Astrocyte of the spinal cord (primary cell): ENCODE measurements at regions not wholly inside any gene's neighbourhood (a gene's known extent, or its start where the extent isn't known, plus 50 kb on each side); places are given as distances from the start of the nearest gene placed in this dataset.
A peak's percentile ranks its signal among the peaks of the same experiment; 100 is the strongest.

Experiments used
- DNase-seq: peaks from one replicate; pipeline ENCODE4 v3.0.0; 2011; ENCODE audit warnings: low read depth, low spot score
- H3K4me3 ChIP-seq: 2 replicates; pipeline ENCODE4 v1.5.1; 2011; ENCODE audit warnings: low read depth, mild to moderate bottlenecking, low read length, moderate library complexity
- in situ Hi-C: cut with HindIII; loops from 2 replicates; pipeline ENCODE4 v1.10.0; 2017; ENCODE audit warnings: low sequenced_read_pairs
- TF ChIP-seq, protein P1 (sequence below): IDR thresholded peaks from 2 replicates; pipeline ENCODE4 v1.5.1; 2012; ENCODE audit warnings: low read depth, mild to moderate bottlenecking, low read length, inconsistent platforms

GRCh38 chr14:95420060-95420459, 96.4 kb downstream of the SYNE3 start:
- in situ Hi-C loops: no loop called here
- H3K4me3 ChIP-seq: no peak overlapping the region
- TF ChIP-seq, protein P1, sequence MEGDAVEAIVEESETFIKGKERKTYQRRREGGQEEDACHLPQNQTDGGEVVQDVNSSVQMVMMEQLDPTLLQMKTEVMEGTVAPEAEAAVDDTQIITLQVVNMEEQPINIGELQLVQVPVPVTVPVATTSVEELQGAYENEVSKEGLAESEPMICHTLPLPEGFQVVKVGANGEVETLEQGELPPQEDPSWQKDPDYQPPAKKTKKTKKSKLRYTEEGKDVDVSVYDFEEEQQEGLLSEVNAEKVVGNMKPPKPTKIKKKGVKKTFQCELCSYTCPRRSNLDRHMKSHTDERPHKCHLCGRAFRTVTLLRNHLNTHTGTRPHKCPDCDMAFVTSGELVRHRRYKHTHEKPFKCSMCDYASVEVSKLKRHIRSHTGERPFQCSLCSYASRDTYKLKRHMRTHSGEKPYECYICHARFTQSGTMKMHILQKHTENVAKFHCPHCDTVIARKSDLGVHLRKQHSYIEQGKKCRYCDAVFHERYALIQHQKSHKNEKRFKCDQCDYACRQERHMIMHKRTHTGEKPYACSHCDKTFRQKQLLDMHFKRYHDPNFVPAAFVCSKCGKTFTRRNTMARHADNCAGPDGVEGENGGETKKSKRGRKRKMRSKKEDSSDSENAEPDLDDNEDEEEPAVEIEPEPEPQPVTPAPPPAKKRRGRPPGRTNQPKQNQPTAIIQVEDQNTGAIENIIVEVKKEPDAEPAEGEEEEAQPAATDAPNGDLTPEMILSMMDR: no peak
- DNase-seq: no peak

DNA sequence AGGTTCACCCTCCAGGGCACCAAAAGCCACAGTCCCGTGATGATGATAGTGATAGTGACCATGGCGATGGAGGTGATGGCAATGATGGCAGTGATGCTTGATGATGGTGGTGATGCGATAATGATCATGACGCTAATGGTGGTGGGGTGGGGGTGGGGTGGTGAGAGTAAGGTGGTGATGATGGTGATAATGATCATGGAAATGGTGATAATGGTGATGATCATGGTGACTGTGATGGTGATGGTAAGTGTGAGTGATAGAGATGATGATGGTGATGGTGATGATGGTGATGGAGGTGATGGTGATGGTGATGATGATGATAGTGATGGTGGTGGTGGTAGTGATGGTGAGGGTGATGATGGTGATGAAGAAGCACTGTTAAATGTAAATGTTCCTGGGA, 96.9 kb downstream of the SYNE3 start:
- in situ Hi-C loops: no loop called here
- TF ChIP-seq, protein P1: no peak

GRCh38 chr14:95418858-95419257, 97.6 kb downstream of the SYNE3 start:
- TF ChIP-seq, protein P1: no peak
- DNase-seq: no peak

More for the DNA sequence above, 96.9 kb downstream of the SYNE3 start:
- DNase-seq: no peak
- no peak overlapping the region for H3K4me3 ChIP-seq

DNA sequence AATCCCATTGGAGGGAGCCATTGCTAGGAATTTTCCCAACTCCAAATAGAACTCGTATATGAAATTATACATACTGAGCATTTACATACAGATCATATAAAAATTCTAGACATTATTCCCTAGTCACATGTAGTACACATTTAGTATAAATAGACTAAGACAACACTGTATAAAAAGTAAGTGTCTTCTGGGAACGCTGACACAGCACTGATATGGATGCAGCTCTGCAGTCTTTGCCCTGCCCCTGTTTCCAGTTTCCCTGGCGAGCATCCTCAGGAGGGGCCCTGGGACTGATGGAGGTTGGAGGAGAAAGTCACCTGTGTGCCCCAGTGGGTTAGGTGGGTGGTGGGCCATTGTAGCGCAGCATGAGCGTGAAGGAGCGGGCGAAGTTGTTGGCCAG, 97.8 kb upstream of the CLMN start:
- no peak for DNase-seq
- in situ Hi-C loops: no loop called here
- TF ChIP-seq, protein P1: peak; percentile 19
- H3K4me3 ChIP-seq: no peak overlapping the region

More at GRCh38 chr14:95418858-95419257, 97.6 kb downstream of the SYNE3 start:
- in situ Hi-C loops: no loop called here
- no peak overlapping the region for H3K4me3 ChIP-seq

GRCh38 chr14:95415993-95416392, 96.3 kb upstream of the CLMN start:
- TF ChIP-seq, protein P1: no peak
- in situ Hi-C loops: no loop called here
- no peak for DNase-seq
- H3K4me3 ChIP-seq: no peak overlapping the region

DNA sequence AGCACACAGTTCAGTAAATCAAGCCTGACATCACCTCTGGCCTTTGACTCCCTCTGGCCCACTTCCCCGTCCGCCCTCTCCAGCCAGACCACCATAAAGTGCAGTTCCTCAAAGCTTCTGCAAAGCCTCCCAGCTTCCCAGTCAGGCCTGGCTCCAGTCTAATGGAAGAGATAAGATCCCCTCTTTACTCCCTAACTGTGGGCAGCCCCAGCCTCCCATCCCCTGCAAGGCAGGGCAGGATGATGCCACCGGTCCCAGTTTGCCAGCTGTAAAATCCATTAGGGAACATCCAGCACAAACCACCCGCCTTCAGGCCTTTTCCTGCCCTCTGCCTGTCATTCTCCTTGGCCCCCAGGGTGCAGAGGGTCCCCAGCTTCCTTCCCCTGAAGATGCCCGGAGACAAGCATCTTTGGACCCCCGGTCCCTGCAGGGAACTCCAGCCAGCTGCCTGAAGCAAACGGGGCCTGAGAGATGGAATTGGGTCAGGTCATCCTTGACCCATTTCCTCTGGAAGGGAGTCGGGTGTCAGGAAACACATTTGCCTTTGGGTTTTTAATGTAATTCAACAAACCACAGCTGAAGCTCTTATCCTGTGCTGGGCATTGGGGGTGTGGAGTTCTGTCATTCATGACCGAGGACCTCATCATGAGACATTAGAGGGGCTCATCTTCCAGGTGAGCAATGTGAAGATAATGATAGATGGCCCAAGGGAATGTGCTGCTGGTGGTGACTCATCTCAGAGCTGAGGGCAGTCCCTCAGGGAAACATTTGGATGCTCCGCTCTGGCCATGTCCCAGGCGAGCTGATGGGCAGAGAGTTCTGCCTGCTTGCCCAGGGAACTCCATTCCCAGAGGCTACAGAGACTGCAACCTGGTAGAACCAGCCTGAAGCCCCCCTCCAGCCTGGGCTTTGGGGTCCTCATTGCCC, 93.8 kb upstream of the CLMN start:
- DNase-seq: no peak
- H3K4me3 ChIP-seq: no peak overlapping the region
- TF ChIP-seq, protein P1: no peak
- in situ Hi-C loops: no loop called here
